Central memory CD8-positive, alpha-beta T cell (primary cell): ENCODE measurements at regions not wholly inside any gene's neighbourhood (a gene's known extent, or its start where the extent isn't known, plus 50 kb on each side); places are given as distances from the start of the nearest gene placed in this dataset.
"Not testable (repeated sequence)": the region's sequence is repeated elsewhere in the genome, so short reads cannot be mapped to it uniquely, and the experiment has no call there.

Experiments
- ATAC-seq: fragments of 150-1000 bp; cut with Tn5 transposase; replicated peaks from 2 replicates; pipeline ENCODE4 v1.10.0; 2022; ENCODE audit warnings: mild to moderate bottlenecking, moderate FRiP score, moderate number of reproducible peaks; ENCODE audit not compliant: poor library complexity, severe bottlenecking; ENCODE audit errors: extremely low read depth
- DNase-seq, 2 donors: peaks; one replicate each; pipeline ENCODE4 v3.0.0; 2021; ENCODE audit warnings: low spot score in 2 of 2
- H3K27ac Mint-ChIP-seq: one replicate; pipeline ENCODE4 v1.8.0; 2022; ENCODE audit warnings: low read depth, mild to moderate bottlenecking, moderate library complexity, mixed read lengths
- H3K27me3 Mint-ChIP-seq: one replicate; pipeline ENCODE4 v1.8.0; 2022; ENCODE audit warnings: mixed read lengths
- H3K36me3 Mint-ChIP-seq: one replicate; pipeline ENCODE4 v1.8.0; 2022; ENCODE audit warnings: mild to moderate bottlenecking, moderate library complexity, mixed read lengths; ENCODE audit not compliant: insufficient read depth
- H3K4me1 Mint-ChIP-seq: one replicate; pipeline ENCODE4 v1.8.0; 2022; ENCODE audit warnings: mixed read lengths
- H3K4me3 Mint-ChIP-seq: one replicate; pipeline ENCODE4 v1.8.0; 2022; ENCODE audit warnings: mild to moderate bottlenecking, moderate library complexity, mixed read lengths
- H3K9me3 Mint-ChIP-seq: one replicate; pipeline ENCODE4 v1.8.0; 2022; ENCODE audit warnings: mixed read lengths

- H3K4me3 Mint-ChIP-seq, H3K27me3 Mint-ChIP-seq, ATAC-seq: not testable (repeated sequence)
These were observed 5466.2 kb upstream of the TPTE start for GRCh38 chr21:5055027-5055754.

GRCh38 chr21:5055996-5056962 is 5465.1 kb upstream of the TPTE start:
- H3K27ac Mint-ChIP-seq, H3K27me3 Mint-ChIP-seq, H3K9me3 Mint-ChIP-seq, H3K4me1 Mint-ChIP-seq, H3K36me3 Mint-ChIP-seq, H3K4me3 Mint-ChIP-seq, DNase-seq: not testable (repeated sequence)
- ATAC-seq, result peak; percentile 92

More at GRCh38 chr21:5055027-5055754, 5466.2 kb upstream of the TPTE start:
- DNase-seq, H3K27ac Mint-ChIP-seq, H3K36me3 Mint-ChIP-seq, H3K9me3 Mint-ChIP-seq, H3K4me1 Mint-ChIP-seq: not testable (repeated sequence)

GRCh38 chr21:5057077-5057476 is 5464.3 kb upstream of the TPTE start:
- not testable (repeated sequence) for H3K36me3 Mint-ChIP-seq, ATAC-seq, H3K27ac Mint-ChIP-seq, H3K4me3 Mint-ChIP-seq, H3K27me3 Mint-ChIP-seq, H3K4me1 Mint-ChIP-seq, DNase-seq, H3K9me3 Mint-ChIP-seq

- DNase-seq, H3K9me3 Mint-ChIP-seq, H3K36me3 Mint-ChIP-seq, H3K27ac Mint-ChIP-seq, H3K4me1 Mint-ChIP-seq, H3K4me3 Mint-ChIP-seq, ATAC-seq, H3K27me3 Mint-ChIP-seq: not testable (repeated sequence)
These were observed 5460.9 kb upstream of the TPTE start for GRCh38 chr21:5060364-5061083.

- H3K4me1 Mint-ChIP-seq, ATAC-seq, H3K9me3 Mint-ChIP-seq, H3K4me3 Mint-ChIP-seq, H3K36me3 Mint-ChIP-seq, H3K27ac Mint-ChIP-seq, H3K27me3 Mint-ChIP-seq, DNase-seq: not testable (repeated sequence)
These were observed 5456.7 kb upstream of the TPTE start for GRCh38 chr21:5064581-5065142.

- not testable (repeated sequence) for H3K27ac Mint-ChIP-seq, H3K27me3 Mint-ChIP-seq, H3K4me1 Mint-ChIP-seq, H3K9me3 Mint-ChIP-seq, H3K36me3 Mint-ChIP-seq, H3K4me3 Mint-ChIP-seq
- peak; percentile 30 to 45 for DNase-seq
- ATAC-seq, result peak; percentile 94
These were observed 5455.9 kb upstream of the TPTE start for GRCh38 chr21:5065240-5066211.

GRCh38 chr21:5066682-5067251 is 5454.6 kb upstream of the TPTE start:
- H3K27ac Mint-ChIP-seq, H3K9me3 Mint-ChIP-seq, DNase-seq, H3K36me3 Mint-ChIP-seq, H3K4me3 Mint-ChIP-seq, ATAC-seq, H3K27me3 Mint-ChIP-seq, H3K4me1 Mint-ChIP-seq: not testable (repeated sequence)

- H3K4me3 Mint-ChIP-seq, DNase-seq, ATAC-seq, H3K27me3 Mint-ChIP-seq, H3K36me3 Mint-ChIP-seq, H3K9me3 Mint-ChIP-seq, H3K4me1 Mint-ChIP-seq, H3K27ac Mint-ChIP-seq: not testable (repeated sequence)
These were observed 5453.9 kb upstream of the TPTE start for GRCh38 chr21:5067326-5068048.

- not testable (repeated sequence) for H3K4me3 Mint-ChIP-seq, H3K27me3 Mint-ChIP-seq, DNase-seq, H3K36me3 Mint-ChIP-seq, H3K27ac Mint-ChIP-seq, ATAC-seq, H3K9me3 Mint-ChIP-seq, H3K4me1 Mint-ChIP-seq
These were observed 5452.7 kb upstream of the TPTE start for GRCh38 chr21:5068649-5069048.

GRCh38 chr21:5071180-5071579 is 5450.2 kb upstream of the TPTE start:
- H3K9me3 Mint-ChIP-seq, ATAC-seq, H3K4me3 Mint-ChIP-seq, H3K4me1 Mint-ChIP-seq, H3K27me3 Mint-ChIP-seq, H3K36me3 Mint-ChIP-seq, H3K27ac Mint-ChIP-seq, DNase-seq: not testable (repeated sequence)

GRCh38 chr21:5076854-5077253 is 5444.5 kb upstream of the TPTE start:
- not testable (repeated sequence) for H3K9me3 Mint-ChIP-seq, H3K4me1 Mint-ChIP-seq, H3K27me3 Mint-ChIP-seq, H3K27ac Mint-ChIP-seq, H3K36me3 Mint-ChIP-seq, DNase-seq, H3K4me3 Mint-ChIP-seq, ATAC-seq
